ENCODE measurements at regions not wholly inside any gene's neighbourhood (a gene's known extent, or its start where the extent isn't known, plus 50 kb on each side); places are given as distances from the start of the nearest gene placed in this dataset.

GRCh38 chr2:129716781-129717559 lies 262.5 kb upstream of the RAB6C start:
- H3K4me3 ChIP-seq: no peak overlapping the region
- H3K36me3 ChIP-seq: no peaks in the 10 kb centered on the region
- no peaks in the 10 kb centered on the region for H3K27me3 ChIP-seq
- DNase-seq (no peak), ATAC-seq (no peak)
- no peaks in the 10 kb centered on the region for H3K4me1 ChIP-seq
- TF ChIP-seq CTCF (IDR thresholded peaks at IDR 0.05 in 4 of 5, conservative IDR thresholded peaks at IDR 0.05 in 1 of 5) (no peak), POLR2A (IDR thresholded peaks at IDR 0.05) (no peak)
- in situ Hi-C loops (cut with MboI; ENCODE audit: low sequenced_read_pairs in 4 of 4) (no loop called here), intact Hi-C loops (cut with DNase I; ENCODE audit: low total_unique reads) (no loop called here)
- no peaks in the 10 kb centered on the region for H3K9me3 ChIP-seq
- H3K27ac ChIP-seq: no peak overlapping the region

GRCh38 chr2:129717560-129718130 lies 261.8 kb upstream of the RAB6C start:
- TF ChIP-seq POLR2A (IDR thresholded peaks at IDR 0.05) (no peak), CTCF (IDR thresholded peaks at IDR 0.05 in 4 of 5, conservative IDR thresholded peaks at IDR 0.05 in 1 of 5) (no peak)
- no peaks in the 10 kb centered on the region for H3K27me3 ChIP-seq
- no peak for ATAC-seq

GRCh38 chr2:129719335-129719734 lies 260.1 kb upstream of the RAB6C start:
- DNase-seq (no peak), ATAC-seq (no peak)
- H3K27me3 ChIP-seq: no peaks in the 10 kb centered on the region
- no peak overlapping the region for H3K27ac ChIP-seq
- intact Hi-C loops (cut with DNase I; ENCODE audit: low total_unique reads): no loop called here
- H3K36me3 ChIP-seq: no peaks in the 10 kb centered on the region
- H3K4me1 ChIP-seq: no peaks in the 10 kb centered on the region
- in situ Hi-C loops (cut with MboI; ENCODE audit: low sequenced_read_pairs in 4 of 4): no loop called here
- TF ChIP-seq CTCF (IDR thresholded peaks at IDR 0.05 in 4 of 5, conservative IDR thresholded peaks at IDR 0.05 in 1 of 5): no peak
- TF ChIP-seq POLR2A (IDR thresholded peaks at IDR 0.05): no peak
- H3K9me3 ChIP-seq: no peaks in the 10 kb centered on the region
- H3K4me3 ChIP-seq: no peak overlapping the region

More at GRCh38 chr2:129717560-129718130, 261.8 kb upstream of the RAB6C start:
- in situ Hi-C loops (cut with MboI; ENCODE audit: low sequenced_read_pairs in 4 of 4) (no loop called here), intact Hi-C loops (cut with DNase I; ENCODE audit: low total_unique reads) (no loop called here)
- DNase-seq: no peak
- no peaks in the 10 kb centered on the region for H3K36me3 ChIP-seq
- no peaks in the 10 kb centered on the region for H3K9me3 ChIP-seq
- no peaks in the 10 kb centered on the region for H3K4me1 ChIP-seq
- no peak overlapping the region for H3K27ac ChIP-seq
- no peak overlapping the region for H3K4me3 ChIP-seq

- in situ Hi-C loops (cut with MboI; ENCODE audit: low sequenced_read_pairs in 4 of 4): no loop called here
- no peak overlapping the region for H3K4me3 ChIP-seq
- no peaks in the 10 kb centered on the region for H3K27me3 ChIP-seq
- ATAC-seq (no peak), DNase-seq (no peak)
- H3K9me3 ChIP-seq: no peaks in the 10 kb centered on the region
- TF ChIP-seq CTCF (IDR thresholded peaks at IDR 0.05 in 4 of 5, conservative IDR thresholded peaks at IDR 0.05 in 1 of 5) (no peak), POLR2A (IDR thresholded peaks at IDR 0.05) (no peak)
- H3K27ac ChIP-seq: no peak overlapping the region
- no peaks in the 10 kb centered on the region for H3K36me3 ChIP-seq
- no peaks in the 10 kb centered on the region for H3K4me1 ChIP-seq
- intact Hi-C loops (cut with DNase I; ENCODE audit: low total_unique reads): no loop called here
These were observed 259.1 kb upstream of the RAB6C start for GRCh38 chr2:129720360-129720759.
